ENCODE measurements at regions not wholly inside any gene's neighbourhood (a gene's known extent, or its start where the extent isn't known, plus 50 kb on each side); places are given as distances from the start of the nearest gene placed in this dataset.
A peak's percentile ranks its signal among the peaks of the same experiment; 100 is the strongest.

DNA sequence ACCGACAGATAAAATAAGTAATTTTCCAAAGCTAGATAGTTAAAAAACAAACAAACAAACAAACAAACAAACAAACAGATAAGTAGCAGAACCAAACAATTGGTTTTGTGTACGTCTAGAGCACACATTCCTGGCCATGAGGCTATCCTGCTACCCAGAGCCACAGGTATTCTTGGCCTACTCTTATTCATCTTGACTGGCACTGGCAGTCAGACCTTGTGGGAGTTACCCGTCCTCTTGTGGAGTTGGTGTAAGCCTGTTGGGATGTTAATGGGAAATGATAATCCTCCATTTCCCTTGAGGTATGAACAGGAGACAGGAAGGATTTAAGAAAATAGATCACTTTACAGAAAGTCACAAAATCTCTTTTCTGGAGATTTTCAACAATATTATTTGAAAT, 142.4 kb upstream of the MEOX2 start:
- no peak for DNase-seq
- WGBS, 5 donors, result 74 to 87% (median 77%) methylated on average over 3 of the region's 3 CpGs
- Histone ChIP-seq H3K9me3 (no peaks in the 10 kb centered on the region), H3K27ac (no peak overlapping the region), H3K4me1 (no peaks in the 10 kb centered on the region), H3K27me3 (no peaks in the 10 kb centered on the region), H3K36me3 (no peaks in the 10 kb centered on the region), H3K4me3 (no peak overlapping the region)
- TF ChIP-seq POLR2AphosphoS5 (IDR thresholded peaks at IDR 0.05) (no peak), POLR2A (IDR thresholded peaks at IDR 0.05) (no peak), EP300 (IDR thresholded peaks at IDR 0.05) (no peak)
- TF ChIP-seq, protein P1, sequence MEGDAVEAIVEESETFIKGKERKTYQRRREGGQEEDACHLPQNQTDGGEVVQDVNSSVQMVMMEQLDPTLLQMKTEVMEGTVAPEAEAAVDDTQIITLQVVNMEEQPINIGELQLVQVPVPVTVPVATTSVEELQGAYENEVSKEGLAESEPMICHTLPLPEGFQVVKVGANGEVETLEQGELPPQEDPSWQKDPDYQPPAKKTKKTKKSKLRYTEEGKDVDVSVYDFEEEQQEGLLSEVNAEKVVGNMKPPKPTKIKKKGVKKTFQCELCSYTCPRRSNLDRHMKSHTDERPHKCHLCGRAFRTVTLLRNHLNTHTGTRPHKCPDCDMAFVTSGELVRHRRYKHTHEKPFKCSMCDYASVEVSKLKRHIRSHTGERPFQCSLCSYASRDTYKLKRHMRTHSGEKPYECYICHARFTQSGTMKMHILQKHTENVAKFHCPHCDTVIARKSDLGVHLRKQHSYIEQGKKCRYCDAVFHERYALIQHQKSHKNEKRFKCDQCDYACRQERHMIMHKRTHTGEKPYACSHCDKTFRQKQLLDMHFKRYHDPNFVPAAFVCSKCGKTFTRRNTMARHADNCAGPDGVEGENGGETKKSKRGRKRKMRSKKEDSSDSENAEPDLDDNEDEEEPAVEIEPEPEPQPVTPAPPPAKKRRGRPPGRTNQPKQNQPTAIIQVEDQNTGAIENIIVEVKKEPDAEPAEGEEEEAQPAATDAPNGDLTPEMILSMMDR (IDR thresholded peaks at IDR 0.05), result no peak
- intact Hi-C loops (cut with DNase I; ENCODE audit: low total_unique reads), result no loop called here

DNA sequence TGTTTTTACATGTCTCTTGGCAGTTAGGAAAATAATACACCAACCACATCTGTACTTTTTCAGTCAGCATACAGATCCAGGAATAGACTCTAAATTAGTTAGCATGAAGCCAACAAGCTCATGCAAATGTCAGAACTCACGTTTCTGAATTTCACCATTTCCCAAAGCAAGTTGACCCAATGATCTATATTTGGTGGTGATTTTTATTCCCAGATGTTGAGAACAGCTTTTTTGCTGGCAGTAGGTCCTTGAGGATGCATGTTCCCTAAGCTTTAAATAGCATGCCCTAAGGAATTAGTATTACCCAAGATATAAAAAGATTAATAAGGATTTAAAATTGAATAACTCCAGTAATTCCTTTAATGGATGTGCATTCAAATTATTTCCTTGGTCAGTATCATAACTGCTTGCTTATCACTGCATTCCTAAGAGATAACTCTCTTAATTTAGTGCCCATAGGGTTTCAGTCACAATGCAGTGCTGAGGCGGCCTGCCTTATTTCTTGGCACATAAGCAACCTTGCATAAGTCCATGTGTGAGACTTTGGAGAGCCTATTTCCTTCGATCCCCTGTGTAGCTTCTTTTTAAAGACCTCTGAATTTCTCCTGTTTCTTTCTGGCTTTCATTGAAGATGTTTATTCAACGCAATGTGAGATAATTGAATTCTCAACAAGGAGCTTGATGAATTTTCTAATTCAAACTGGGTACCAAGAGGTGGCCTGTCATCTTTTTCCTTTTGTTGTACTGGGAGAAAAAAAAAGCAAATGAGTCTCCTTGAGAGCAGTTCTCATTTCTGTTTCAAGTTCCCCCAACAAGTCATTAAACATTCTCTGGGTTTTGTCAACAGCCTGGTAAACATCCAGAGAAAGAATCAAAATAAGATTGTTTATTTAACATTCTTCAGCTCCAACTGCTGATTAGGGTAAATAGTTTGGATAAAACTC, 135.3 kb upstream of the MEOX2 start:
- Histone ChIP-seq H3K9me3 (no peaks in the 10 kb centered on the region), H3K4me1 (no peaks in the 10 kb centered on the region), H3K36me3 (no peaks in the 10 kb centered on the region), H3K27me3 (no peaks in the 10 kb centered on the region), H3K27ac (no peak overlapping the region), H3K4me3 (no peak overlapping the region)
- intact Hi-C loops (cut with DNase I; ENCODE audit: low total_unique reads), result no loop called here
- 53 to 63% (median 62%) methylated on average over 4 of the region's 4 CpGs for WGBS, 5 donors
- peak in 1 of 2 donors; percentile 40 for DNase-seq
- TF ChIP-seq, protein P1 (IDR thresholded peaks at IDR 0.05), result no peak
- TF ChIP-seq POLR2A (IDR thresholded peaks at IDR 0.05) (no peak), EP300 (IDR thresholded peaks at IDR 0.05) (no peak), POLR2AphosphoS5 (IDR thresholded peaks at IDR 0.05) (peak in 1 of 3 donors; percentile 5)

DNA sequence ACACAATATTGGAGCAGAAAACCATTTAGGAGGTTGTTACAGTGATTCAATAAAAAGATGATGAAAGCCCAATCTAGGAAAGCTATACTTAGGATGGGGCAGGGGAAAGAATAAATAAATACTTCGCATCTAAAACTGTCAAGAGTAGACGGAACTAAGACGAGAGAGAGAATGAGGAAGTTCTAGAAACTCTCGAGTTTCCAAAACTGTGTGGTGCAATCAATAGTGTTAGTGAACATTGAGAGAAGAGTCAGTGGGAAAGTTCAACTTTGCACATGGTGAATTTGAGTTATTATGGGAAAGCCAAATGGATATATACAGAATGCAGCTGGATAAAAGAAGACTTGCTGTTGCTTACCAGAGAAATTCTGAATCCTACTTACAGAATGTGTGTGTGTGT, 133.8 kb upstream of the MEOX2 start:
- H3K27me3 ChIP-seq, result no peaks in the 10 kb centered on the region
- intact Hi-C loops (cut with DNase I; ENCODE audit: low total_unique reads), result no loop called here
- H3K27ac ChIP-seq, result no peak overlapping the region
- no peak for DNase-seq
- no peak for TF ChIP-seq POLR2AphosphoS5 (IDR thresholded peaks at IDR 0.05)
- TF ChIP-seq POLR2A (IDR thresholded peaks at IDR 0.05), result no peak
- TF ChIP-seq, protein P1 (IDR thresholded peaks at IDR 0.05), result no peak
- no peak for TF ChIP-seq EP300 (IDR thresholded peaks at IDR 0.05)
- H3K36me3 ChIP-seq, result no peaks in the 10 kb centered on the region
- no peaks in the 10 kb centered on the region for H3K4me1 ChIP-seq
- H3K4me3 ChIP-seq, result no peak overlapping the region
- no peaks in the 10 kb centered on the region for H3K9me3 ChIP-seq
- WGBS, 5 donors, result 59 to 73% (median 67%) methylated on average over 4 of the region's 4 CpGs

DNA sequence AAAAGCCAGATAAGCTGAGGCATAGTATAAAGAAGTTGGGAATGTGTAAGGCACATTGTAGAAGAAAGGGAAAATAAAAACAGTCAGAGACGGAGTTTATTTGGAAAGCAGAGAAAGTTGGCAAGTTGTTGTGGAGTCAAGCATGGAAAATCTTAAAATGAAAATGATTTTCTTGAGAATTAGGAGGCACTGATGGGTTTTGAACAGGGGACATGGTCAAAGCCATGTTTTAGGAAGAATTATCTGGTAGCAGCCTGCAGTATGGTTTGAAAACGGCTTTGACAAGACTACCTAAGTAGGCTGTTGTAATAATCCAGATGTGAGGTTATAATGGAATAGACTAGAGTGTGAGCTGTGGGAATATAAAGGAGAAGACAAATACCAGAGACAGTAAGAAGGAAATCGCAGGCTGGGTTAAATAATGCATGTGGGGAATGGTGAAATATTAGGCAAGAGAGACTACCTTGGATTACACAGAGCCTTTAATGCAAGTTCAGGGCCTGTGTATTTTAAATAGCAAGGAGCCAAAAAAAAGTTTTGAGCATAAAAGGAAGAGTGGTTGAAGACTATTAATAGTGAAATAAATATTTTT, 130.4 kb upstream of the MEOX2 start:
- WGBS, 5 donors, result 60 to 76% (median 73%) methylated on average over 3 of the region's 3 CpGs
- DNase-seq, result peak in 1 of 2 donors; percentile 6
- intact Hi-C loops (cut with DNase I; ENCODE audit: low total_unique reads), result no loop called here
- TF ChIP-seq POLR2AphosphoS5 (IDR thresholded peaks at IDR 0.05) (no peak), EP300 (IDR thresholded peaks at IDR 0.05) (no peak), POLR2A (IDR thresholded peaks at IDR 0.05) (no peak)
- TF ChIP-seq, protein P1 (IDR thresholded peaks at IDR 0.05), result no peak
- no peaks in the 10 kb centered on the region for H3K4me1 ChIP-seq
- no peaks in the 10 kb centered on the region for H3K36me3 ChIP-seq
- no peak overlapping the region for H3K27ac ChIP-seq
- no peaks in the 10 kb centered on the region for H3K9me3 ChIP-seq
- no peaks in the 10 kb centered on the region for H3K27me3 ChIP-seq
- no peak overlapping the region for H3K4me3 ChIP-seq
